Stimulated activated CD8-positive, alpha-beta memory T cell treated with anti-CD3 and anti-CD28 coated beads, Interleukin-12 subunit alpha, Interleukin-12 subunit beta, amount 100 ng/mL, for 4 hours (primary cell): ENCODE measurements at regions not wholly inside any gene's neighbourhood (a gene's known extent, or its start where the extent isn't known, plus 50 kb on each side); places are given as distances from the start of the nearest gene placed in this dataset.

Source experiments
- DNase-seq: peaks from one replicate; pipeline ENCODE4 v3.0.0-alpha.2; 2020; ENCODE audit warnings: low read depth

DNA sequence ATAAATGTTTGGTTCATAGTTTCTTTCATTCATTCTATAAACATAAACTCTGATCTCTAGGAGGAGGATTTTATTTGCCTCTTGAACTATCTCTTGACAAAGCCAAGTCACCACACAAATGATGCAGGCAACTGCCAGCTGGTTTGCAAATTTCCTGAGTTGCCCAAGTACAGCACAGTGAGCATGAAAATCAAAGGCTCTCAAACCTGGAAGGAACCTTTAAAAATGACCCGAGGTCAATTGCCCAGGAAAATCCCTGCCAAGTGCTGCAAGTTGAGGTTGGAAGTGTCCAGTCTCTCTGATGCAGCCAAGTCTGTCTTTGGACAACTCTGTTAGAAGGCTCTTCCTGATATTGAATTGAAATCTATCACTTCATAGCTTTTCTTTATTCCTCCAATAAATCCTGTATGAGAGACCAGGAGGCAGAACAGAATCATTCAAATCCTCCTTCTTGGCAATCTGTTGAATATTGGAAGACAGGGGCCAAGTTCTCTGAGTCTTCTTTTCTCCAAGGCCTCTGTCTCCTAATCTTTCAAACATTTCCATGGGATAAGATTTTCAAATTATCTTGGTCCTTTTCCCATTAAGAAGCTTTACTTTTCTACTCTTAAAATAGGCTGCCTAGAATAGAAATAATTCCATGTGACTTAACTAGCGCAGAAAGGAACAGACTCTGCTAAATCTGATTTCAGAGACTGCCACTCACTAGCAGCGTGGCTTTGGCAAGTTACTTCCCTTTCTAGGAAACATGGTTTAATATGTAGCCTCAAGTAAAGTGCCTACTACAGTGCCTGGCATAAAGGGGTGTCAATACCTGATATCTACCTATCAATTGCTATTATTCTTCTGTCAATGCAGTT is 159.2 kb downstream of the SNX18 start:
- DNase-seq: no peak

DNA sequence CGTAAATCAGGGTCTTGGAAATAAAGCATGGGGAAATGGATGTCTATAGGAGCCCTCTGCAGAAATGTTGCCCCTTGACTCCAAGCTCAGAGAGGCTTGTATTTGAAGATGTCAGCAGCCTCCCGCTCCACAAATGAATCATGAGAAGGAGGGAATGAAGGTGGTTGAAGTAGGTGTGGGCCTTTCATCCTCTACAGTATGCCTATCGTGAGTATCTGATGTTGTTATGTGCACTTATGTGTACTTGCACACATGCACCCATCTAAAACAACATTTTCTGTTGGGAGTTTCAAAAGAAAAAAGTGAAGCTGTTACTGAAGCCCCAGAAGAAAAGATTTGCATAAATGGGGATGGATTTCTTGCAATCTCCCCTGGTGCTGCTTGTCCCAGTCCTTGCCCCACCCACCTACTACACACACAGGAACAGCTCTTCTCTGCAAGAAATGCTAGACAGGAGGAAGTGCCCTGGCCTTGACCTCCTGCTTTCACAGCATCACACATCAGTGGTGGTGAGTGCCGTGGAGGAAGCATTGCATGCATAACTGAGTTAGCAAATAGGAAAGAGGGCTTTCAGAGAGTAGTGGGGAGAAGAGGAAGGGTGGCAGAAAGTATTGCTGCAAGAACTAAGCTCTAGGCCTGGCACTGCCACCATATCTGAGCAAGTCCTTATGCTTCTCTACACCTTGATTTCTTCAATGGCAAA is 156.1 kb downstream of the SNX18 start:
- peak; percentile 6 for DNase-seq

DNA sequence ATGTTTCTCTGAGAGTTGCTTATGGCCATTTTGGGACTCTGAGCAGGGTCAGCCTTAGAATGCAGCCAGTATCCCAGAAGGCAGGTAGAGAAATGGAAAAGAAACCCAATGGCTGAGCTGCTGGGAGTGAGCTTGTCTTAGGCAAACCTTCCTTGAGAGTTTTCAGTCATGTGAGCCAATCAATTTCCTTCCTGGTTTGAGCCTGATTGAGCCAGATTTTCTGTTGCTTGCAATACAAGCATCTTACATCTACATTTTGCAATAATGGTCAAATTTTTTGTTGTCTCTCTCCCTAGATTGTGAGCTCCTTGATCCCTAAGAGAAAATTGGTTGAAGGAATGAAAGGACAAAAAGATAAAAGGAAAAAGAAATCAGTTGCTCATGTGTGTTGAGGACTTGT is 155.3 kb downstream of the SNX18 start:
- DNase-seq: no peak

DNA sequence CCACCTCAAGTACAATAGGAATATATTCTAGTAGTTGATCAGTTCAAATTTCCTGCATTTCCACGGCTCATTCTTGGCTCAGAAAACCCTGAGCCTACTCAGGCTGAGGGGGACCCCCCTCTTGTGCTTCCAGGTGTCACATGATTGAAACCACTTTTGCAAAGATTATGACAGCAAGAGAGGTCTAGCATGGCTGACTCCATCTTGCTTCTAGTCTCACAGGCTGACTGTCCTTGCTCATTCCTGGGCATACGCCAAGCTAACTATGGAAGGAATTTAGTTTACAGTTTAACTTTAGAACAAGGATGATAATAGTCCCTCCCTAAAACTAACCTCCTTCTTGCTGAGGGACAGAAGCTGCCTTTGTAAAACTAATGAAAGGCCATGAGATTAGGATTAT is 154.1 kb downstream of the SNX18 start:
- DNase-seq: no peak

DNA sequence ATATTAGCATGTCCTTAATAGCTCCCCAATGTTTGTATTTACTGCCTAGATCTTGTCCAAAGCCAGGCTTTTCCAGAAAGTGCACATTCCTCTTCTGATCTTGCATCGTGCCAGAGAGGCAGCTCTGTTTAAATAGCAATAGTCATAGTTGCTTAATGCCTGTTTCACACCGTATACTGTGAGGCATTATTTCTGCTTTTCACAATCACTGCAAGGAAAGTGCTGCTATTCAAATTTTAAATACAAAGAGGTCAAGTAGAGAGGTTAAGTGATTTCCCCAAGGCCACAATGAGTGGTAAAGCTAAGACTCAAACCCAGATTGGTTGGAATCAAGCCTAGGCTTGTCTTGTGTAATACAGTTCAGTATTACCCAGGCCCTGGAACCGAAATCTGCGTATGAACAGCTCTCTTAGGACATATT is 153.6 kb downstream of the SNX18 start:
- DNase-seq: no peak

DNA sequence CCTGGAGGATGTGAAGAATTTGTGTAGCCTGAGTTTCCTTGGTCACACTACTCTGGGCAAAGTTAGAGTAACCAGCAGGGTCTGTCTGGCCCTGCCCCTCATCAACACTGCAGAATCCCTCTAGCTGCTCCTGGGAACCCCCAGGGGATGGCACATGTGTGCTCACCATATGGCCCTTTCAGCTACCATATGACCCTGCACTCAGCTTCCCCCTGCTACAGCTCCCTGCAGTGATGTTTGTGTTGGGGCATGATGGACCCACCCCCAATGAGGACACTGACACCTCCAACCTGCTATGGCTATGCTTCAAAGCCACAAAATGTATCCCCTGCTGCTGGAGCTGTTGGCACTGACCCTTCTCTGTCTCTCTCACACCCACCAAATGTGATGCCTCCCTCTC is 152.7 kb downstream of the SNX18 start:
- no peak for DNase-seq

DNA sequence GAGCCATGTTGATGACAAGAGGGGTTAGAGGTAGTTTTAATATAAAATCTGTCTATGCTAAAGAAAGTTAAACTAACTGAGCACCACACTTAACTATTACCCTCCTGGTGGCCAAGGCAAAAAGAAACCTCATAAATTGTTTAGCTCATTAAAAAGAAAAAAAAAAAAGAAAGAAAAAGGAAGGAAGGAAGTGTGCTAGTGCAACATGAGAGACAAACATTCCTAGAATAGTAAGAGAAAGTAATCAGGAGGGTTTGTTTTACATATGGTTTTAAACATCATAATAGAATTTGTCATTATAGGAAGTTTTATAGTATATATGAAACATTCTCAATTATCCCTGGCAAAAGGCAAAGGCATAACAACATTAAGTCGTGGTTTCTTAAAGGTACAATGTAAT is 152.3 kb downstream of the SNX18 start:
- no peak for DNase-seq

DNA sequence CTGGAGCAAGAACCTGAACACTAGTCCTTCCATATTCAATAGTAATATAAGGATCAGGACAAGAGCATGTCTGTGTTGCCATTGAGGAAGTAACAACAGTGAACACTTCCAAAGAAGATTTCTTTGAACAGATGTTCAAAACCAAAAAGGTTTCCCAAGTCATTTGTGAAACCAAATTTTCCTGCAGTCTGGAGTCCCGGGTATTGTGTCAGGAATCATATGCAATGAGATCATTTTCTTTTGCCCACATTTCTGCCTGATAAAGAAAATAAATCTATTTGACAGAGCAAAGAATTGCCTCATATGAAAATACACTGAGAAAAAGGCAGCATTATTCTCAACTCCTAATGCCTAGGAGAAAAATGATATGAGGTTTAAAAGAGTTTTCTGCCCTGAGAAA is 151.7 kb downstream of the SNX18 start:
- no peak for DNase-seq

DNA sequence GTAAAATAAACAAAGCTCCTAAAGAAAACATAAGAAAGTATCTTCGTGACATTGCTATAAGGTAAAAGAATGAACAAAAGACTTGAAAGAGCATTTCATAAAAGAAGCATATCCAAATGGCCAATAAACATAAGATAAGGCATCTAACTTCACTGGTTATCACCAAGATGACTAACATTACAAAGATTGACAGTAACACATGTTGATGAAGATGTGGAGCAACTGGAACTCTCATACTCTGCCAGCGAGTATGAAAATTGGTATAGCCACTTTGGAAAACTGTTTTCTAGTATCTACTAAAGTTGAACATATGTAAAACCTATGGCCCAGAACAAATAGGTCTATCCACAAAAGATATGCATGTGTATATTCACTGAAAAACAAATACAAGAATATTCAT is 150.5 kb downstream of the SNX18 start:
- no peak for DNase-seq

DNA sequence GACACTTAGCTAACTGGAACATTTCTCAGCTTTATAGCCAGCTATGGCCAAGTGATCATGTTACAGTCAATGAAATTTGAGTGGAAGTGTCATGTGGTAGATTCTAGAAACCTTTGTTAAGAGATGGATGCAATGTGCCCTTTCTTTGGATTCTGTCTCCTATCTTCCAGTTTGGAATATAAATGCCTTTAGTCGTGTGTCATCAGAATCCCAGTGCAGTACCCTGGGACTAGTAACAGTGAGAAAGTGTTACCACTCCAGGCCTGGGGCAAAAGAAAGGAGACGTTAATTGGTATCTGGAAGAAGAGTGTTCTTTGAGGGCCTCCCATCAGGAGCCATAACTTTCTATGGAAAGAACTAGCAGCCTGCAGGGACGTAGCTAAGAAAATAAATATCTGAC is 149.6 kb downstream of the SNX18 start:
- no peak for DNase-seq

DNA sequence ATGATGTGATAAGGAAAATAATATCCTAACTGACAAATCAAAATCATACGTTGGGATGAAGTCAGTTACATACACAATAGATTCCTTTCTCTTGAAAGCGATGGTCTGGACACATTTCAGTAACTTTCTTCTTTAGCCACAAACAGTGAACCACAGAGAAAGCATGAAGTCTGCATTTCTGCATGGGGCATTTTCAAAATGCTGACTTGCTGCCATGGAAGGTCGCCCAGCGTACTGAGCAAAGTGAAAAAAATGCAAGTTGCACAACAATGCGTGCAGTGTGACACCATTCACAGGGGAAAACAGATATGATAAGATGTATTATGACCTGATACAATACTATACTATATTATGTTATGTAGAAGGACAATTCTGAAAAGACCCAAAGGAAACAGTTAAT is 146.3 kb downstream of the SNX18 start:
- DNase-seq: no peak

DNA sequence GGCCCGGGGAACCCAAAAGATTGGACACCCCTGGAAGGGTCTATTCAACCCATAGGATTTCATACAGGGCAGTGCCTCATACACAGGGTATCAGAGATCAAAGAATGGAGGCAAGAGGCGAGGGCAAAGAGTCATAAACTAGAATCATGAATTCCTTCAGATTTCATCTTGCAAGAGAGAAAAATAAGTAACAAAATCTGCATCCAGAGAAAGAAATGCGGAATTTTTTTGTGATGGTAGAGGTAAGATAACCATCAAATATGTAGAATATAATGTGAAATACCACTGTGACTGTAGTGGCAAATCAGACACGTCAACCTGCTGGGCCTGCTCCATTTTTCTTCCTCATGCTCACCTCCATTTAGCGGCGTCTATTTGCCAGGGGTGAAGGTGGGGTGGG is 143.6 kb downstream of the SNX18 start:
- no peak for DNase-seq

DNA sequence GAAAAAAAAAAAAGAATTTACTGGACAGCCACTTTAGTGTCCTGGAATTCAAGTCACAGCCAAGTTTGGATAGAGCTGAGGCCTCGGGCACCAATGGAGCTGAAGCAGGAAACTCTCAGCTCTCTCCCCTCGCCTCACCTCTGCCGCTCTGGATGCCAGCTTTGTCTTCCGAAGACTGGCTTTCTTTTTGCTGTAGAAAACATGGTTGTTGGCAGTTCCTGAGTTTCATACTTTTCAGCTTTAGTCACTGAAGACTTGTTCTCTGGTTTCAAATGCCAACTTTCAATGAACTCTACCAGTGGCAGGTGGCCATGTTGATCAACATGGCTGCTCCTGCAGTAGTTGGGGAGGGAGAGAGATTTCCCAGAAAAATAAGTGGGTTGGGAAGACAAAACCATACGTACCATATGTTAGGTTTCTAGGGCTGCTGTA is 142.2 kb downstream of the SNX18 start:
- DNase-seq: no peak

DNA sequence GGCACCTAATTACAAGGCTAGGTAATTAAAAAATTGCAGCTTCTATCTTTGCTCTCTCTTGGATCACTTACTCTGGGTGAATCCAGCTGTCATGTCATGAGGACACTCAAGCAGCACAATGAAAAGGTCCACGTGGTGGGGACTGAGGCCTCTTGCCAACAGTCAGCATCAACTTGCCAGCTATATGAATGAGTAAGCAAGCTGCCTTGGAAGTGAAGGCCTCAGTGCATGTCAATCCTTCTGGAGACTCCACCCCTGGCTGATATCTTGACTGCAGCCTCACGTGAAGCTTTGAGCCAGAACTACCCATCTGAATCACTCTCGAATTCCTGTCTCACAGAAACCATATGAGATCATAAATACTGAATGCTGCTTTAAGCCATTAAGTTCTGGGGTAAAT is 140.5 kb downstream of the SNX18 start:
- no peak for DNase-seq

DNA sequence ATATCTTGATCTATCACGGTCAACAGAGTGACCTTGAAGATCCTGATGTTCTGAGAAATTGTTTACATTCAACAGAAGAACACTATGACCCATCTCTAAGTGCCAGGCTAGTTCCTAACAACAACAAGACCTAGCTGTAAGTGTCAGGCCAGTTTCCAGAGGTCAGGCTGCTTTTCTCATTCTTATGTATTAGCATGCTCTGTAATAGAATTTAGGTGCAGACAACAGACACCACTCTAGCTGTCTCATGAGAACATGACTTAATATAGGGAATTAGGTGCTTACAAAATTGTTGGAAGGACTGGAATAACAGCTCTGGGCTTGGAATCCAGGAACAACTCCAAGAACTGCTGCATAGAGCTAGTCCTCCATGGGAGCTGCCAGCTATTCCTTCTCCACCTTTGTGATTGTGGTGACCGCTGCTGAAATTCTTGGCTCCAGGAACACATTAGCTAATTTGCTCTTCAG is 138.7 kb downstream of the SNX18 start:
- DNase-seq: no peak

DNA sequence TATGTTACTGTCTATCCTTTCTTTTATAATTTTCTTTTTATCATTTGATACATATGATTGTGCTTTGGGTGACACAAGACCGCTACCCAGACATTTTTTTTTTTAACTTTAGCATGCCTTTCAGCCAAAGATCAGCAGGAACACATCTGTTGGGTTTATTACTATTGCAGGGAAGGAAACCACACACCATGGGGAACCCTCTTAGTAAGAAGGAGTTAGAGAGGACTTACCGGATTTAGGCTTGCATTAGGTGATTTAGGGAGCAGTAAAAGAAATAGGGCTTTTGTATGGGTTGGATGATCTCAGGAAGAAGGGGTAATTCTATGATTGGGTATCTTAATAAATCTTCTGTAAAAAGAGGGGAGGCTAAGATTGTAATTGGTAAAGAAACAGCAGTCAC is 138.2 kb downstream of the SNX18 start:
- no peak for DNase-seq

DNA sequence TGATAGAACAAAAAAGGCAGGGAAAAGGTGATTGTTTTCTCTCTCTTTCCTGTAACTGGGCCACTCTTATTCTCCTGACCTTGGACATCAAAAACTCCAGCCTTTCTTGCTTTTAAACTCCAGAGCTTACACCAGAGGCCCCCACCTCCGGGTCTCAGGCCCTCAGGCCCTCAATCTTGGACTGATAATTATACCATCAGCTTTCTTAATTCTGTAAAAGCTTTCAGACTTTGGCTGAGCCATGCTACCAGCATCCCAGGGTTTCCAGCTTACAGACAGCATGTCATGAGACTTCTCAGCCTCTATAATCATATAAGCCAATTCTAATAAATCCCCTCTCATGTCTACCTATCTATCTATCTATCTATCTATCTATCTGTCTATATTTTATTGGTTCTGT is 137.7 kb downstream of the SNX18 start:
- no peak for DNase-seq

DNA sequence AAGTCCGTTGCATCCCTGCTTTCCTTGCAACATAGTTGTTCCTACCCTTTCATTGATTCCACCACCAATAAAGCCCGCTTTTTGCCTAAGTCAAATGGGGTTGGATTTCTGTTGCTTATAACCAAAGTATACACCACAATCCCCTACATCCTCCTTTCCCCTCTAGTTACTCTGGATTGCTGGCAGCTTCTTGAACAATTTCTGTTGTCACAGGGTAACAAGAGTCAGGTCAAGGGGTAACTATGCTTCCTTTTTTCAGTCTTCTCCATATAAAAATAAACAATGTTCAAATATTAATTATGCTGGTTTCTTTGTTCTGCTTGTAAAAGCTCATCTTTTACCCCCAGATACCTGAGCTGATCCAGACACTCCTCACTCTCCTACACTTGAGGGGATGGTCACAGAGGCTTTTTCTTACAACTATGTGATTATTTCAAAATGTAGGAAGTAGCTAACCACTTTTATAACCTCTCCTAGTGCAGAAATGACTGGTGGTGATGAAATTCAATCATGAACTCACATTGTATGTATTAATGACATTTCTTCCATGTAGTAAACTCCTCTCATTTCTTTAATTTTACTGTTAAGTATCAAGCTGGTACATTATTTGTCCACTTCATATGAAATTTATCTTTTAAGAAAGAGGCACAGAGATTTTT is 136.5 kb downstream of the SNX18 start:
- no peak for DNase-seq

DNA sequence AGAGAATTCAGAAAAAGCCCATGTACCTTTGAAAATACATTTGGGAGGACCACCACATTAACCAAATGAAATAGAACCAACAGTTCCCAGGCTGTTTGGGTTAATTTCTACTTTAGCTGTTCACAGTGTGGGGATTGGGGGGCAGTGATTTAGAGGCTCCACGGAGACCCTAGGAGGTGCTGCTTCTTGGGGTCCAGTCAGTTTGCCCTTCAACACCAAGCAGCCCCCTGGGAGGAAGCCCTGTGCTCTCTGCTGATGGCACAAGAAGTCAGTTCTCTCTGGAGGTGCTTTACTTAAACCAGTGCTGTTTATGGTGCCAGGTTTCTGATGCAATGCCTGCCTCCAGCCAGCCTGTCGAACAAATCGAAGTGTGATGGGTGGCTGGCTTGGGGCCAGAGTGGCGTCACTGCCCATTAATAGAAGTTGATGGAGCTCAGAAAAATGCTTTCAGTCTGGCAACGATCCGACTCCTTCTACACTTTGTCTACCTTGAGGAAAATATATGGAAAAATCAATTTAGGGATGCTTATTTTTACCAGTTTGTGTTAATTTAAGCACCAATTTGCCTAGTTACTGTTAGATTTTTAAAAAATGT is 134.0 kb downstream of the SNX18 start:
- DNase-seq: no peak

DNA sequence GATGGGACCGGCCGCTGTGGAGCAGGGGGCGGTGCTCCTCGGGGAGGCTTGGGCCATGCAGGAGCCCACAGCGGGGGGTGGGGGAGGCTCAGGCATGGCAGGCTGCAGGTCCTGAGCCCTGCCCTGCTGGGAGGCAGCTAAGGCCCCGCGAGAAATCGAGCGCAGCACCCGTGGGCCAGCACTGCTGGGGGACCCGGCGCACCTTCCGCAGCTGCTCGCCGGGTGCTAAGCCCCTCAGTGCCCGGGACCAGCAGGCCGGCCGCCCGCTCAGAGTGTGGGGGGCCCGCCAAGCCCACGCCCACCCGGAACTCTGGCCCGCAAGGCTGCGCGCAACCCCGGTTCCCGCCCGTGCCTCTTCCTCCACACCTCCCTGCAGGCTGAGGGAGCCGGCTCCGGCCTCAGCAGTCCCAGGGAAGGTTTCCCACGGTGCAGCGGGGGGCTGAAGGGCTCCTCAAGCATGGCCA is 131.5 kb downstream of the SNX18 start:
- no peak for DNase-seq

DNA sequence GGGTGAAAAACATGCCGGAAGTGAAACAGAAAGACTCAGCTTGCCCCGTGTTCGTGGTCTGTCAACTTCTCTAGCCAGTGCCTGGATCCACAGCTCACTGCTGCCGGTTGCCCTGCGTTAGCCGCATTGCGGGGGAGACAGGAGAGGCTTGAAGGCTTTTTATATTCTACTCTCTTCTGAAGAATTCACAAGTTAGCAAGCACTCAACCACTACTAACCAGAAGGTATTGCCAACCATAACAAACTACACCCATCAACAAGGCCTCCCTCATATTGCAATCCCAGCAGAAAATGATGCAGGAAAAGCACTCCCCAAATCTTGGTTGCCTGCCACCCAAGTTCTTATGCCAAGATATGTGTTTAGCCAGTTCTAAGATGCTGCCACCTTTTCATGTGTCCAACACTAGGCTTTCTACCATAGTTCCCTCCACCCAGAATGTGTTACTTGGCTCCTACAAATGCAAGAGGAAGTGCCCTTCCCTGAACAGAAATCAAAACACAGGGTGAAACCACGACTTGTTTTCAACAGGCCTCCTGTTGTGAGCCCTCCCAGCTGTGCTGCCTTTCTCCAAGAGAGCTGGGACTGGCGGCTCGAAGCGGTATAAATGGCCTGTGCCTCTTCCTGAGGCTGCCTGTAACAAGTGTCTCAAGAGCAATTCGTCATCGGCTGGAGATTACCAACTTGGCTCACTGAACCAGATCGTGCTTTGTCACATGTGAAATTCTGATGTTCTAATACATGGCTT is 129.0 kb downstream of the SNX18 start:
- peak; percentile 54 for DNase-seq

DNA sequence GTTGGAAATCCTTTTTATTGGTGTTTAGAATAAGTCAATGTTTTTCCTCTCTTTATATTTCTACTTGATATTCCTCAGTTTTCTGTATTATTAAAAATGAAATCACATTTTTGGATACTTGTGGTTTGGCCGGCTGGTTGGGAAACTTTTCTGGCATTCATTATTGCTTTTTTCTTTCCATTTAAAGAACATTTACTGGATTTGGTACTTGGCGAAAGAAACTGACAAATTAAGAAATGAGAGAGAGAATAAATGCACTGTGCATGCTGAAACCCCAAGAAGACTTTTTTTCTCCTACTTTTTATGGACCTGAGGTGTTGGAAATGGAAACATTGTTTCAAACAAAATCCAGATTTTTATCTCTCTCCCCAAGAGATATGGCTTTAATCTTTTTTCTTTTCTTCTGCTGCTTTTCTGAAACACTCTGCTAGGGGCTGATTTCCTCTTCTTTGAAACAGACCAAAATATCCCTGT is 128.4 kb downstream of the SNX18 start:
- DNase-seq: no peak
